Body of pancreas (tissue), 4 donors: ENCODE measurements at regions not wholly inside any gene's neighbourhood (a gene's known extent, or its start where the extent isn't known, plus 50 kb on each side); places are given as distances from the start of the nearest gene placed in this dataset.

ENCODE experiments used
- POLR2A ChIP-seq, 3 donors: fragments of 450-650 bp; IDR thresholded peaks; one replicate each; pipeline ENCODE4 v1.6.1; 2016; ENCODE audit warnings: antibody characterized with exemption in 3 of 3, mild to moderate bottlenecking in 2 of 3
- TF ChIP-seq, protein P1 (sequence below), 7 experiments: fragments of 450-650 bp in 4 of 7; fragments of 200-600 bp in 3 of 7; sonication (generic) in 3 of 7; IDR thresholded peaks; one replicate each; pipeline ENCODE4 v1.5.1; 2016 to 2019; ENCODE audit warnings: antibody characterized with exemption in 7 of 7

DNA sequence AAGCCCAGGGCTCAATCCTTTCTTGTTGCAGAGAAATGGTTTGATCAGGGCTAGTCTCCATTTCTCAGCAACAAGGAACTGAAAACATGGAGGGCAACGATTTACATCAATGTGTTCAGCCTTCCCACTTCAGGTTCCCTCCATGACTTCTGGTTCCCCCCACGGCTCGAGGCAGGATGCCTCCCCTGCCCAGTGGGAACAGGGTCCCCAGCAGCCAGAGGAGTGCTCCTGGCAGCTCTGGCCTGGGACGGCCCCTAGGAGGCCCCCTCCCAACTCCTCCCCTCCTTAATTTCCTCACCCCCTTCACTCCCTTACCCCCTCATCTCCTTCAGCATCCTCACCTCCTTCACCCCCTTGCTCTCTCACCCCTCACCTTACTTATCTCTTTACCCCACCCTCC is 283.8 kb downstream of the CDC5L start:
- TF ChIP-seq, protein P1, sequence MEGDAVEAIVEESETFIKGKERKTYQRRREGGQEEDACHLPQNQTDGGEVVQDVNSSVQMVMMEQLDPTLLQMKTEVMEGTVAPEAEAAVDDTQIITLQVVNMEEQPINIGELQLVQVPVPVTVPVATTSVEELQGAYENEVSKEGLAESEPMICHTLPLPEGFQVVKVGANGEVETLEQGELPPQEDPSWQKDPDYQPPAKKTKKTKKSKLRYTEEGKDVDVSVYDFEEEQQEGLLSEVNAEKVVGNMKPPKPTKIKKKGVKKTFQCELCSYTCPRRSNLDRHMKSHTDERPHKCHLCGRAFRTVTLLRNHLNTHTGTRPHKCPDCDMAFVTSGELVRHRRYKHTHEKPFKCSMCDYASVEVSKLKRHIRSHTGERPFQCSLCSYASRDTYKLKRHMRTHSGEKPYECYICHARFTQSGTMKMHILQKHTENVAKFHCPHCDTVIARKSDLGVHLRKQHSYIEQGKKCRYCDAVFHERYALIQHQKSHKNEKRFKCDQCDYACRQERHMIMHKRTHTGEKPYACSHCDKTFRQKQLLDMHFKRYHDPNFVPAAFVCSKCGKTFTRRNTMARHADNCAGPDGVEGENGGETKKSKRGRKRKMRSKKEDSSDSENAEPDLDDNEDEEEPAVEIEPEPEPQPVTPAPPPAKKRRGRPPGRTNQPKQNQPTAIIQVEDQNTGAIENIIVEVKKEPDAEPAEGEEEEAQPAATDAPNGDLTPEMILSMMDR (IDR thresholded peaks at IDR 0.05): no peak
- no peak for TF ChIP-seq POLR2A (IDR thresholded peaks at IDR 0.05)
